Stimulated activated CD8-positive, alpha-beta memory T cell treated with anti-CD3 and anti-CD28 coated beads, Interleukin-12 subunit alpha, Interleukin-12 subunit beta, amount 100 ng/mL, for 24 hours (primary cell): ENCODE measurements at regions not wholly inside any gene's neighbourhood (a gene's known extent, or its start where the extent isn't known, plus 50 kb on each side); places are given as distances from the start of the nearest gene placed in this dataset.

Source experiments
- DNase-seq: peaks from one replicate; pipeline ENCODE4 v3.0.0-alpha.2; 2020; ENCODE audit errors: extremely low read depth

DNA sequence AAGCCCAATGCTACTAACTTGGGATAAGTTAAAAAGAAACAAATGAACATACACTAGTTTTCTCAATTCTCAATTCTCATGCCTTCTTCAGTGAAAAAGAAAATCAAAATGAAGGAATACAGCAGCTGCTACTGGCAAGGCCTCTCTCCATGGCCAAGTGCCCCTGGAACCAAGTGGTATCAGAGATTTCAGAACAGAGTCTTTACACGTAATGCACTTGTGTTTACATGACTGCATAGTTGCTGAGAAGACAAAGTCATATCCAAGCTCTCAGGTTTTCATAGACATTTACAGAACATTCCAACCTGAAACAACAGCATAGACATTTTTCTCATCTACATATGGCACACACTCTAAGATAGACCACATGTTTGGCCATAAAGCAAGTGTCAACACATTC, 789.9 kb downstream of the CBLN2 start:
- DNase-seq, result no peak

DNA sequence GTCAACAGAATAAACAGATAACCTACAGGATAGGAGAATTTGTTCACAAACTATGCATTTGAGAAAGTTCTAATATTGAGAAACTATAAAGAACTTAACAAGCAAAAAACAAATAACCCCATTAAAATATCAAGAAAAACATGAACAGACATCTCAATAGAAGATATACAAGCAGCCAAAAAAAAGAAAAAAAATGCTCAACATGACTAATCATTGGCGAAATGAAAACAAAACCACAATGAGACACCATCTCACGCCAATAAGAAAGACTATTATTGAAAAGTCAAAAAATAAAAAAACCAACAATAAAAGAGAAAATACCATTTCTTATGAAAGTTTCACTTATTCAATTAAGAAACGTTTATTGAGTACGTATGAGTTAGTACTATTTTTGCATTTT, 800.5 kb downstream of the CBLN2 start:
- DNase-seq, result no peak

DNA sequence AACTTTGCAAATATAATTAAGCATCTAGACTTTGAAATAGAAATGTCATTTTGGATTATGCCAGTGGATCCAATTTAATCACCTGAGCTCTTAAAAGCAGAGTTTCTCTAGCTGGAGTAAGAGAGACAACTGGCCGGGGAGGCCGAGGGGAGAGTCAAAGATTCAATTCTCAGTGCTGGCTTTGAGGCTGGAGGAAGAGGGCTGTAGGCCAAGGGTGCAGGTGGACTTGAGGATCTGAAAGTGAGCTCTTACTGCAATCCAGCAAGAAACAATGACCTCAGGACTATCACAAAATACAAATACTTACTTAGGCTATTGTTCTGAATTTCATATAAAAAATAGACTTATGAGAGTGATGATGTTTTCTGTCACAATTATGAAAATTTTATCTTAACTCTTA, 814.5 kb downstream of the CBLN2 start:
- no peak for DNase-seq

DNA sequence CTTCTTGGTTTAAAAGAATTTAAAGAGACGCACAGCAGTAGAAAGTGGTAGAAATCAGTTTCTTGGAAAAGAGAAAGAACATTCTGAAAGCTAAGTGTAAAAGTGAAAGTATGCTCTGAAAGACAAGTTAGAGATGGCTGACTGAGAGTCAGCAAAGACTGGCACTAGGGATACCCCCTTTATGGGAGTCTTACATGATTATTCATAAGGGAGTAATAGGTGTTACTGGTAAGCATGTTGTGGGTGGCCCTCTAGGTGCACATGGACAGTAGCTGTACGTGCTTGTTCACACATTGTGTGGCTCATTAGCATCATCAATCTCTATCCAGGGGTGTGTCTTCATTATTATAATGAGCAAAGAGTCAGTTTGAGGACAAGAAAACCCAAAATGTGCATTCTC, 816.2 kb downstream of the CBLN2 start:
- DNase-seq, result no peak

DNA sequence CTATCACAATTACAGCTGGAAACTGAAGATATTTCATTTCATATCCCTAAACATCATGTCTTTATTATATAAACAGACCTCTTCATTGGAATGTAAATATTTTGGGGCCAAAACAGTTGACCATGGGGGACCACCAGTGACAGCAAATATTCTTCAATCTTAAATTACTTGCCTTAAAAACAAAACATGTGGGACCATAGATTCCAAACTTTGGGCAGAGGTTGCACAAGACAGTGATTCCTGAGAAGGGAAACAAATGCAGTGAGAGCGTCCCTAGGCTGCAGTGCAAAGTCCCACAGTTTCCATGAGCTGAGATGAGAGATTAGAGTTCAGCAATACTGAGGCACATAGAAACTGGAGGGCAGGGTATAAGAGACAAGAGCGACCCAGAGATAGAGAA, 818.9 kb downstream of the CBLN2 start:
- DNase-seq, result no peak

DNA sequence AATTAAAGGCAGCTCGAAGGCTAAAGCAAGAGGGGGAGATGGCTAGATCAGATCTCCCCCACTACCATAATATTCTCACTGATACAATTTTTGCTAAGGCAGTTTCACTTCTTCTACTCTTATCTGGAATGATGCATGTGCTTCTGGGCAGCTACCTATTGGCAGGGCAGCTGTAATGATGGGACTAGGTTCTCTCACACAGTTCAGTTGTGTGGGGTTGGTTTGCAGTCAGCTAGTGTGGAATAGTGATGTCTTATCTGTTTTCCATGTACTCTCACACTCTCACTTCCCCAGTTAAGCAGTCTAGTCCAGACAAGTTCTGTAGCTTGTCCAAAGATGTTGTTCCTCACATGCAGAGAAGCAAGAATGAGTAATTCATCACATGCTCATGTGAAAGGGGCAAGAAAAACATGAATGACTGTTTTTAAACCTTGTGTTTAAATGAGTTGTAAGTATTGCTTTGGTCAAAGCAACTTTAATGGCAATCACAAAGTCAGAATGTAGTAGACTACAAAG, 836.1 kb downstream of the CBLN2 start:
- DNase-seq, result no peak

DNA sequence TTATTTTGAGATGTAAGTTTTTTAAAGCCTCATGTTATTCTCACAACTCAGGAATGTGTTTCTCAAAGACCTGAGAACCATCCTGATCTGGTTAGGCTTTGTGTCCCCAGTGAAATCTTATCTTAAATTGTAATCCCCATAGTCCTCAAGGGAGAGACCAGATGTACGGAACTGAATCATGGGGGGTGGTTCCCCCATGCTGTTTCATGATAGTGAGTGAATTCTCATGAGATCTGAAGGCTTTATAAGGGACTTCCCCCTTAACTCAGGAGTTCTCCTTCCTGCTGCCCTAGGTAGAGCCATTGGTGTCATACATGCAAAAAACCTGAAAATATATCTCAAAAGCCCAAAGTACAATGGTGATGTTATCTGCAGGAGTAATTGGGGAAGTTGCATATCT, 836.7 kb downstream of the CBLN2 start:
- DNase-seq, result no peak

DNA sequence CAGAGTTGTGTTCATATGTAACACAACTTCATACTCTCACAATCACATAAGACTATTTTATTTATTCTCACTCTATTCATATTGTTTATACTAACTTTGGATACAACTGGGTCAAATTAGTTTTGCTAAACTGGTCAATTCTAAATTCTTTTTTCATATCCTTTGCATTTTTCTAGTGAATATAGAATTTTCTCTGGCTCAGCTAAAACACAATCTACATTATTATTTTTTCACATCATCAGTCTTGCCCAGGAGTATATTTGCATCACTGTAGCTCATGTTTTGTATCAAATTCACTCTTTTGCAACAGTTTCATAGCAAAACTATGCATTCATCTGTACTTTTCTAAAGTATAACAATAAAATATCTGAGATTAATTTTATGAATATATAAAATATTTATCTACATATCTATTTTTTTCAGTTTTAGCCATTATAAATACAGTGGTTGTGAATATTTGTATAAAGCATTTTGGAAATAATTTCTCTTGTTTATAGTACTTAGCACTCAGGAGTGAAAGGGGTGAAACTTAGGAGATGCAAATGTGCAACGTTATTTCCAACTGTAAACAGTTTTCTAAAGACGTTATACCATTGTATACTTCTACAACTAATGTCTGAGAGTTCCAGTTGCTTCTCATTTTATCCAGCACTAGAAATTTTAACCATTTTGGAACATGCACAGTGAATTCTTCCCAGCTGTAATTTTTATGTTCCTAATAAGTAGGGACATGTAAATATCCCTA, 854.6 kb downstream of the CBLN2 start:
- no peak for DNase-seq

DNA sequence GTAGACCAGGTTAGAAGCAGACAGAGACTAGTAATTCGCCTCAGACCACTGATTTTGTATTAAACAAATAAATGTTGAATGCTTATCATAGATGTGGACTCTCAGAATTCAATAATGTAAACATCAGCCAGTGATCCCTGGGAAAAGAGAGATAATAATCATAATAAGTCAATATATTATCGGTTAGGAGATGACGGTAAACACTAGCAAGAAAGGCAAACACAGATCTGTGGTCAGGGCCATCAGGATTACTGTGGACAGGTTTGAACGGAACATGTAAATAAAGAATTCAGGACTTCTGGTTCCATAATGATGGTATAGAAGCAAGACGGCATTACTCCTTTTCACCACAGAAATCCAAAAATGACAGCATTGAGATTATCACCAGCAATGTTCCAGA, 861.6 kb downstream of the CBLN2 start:
- no peak for DNase-seq

DNA sequence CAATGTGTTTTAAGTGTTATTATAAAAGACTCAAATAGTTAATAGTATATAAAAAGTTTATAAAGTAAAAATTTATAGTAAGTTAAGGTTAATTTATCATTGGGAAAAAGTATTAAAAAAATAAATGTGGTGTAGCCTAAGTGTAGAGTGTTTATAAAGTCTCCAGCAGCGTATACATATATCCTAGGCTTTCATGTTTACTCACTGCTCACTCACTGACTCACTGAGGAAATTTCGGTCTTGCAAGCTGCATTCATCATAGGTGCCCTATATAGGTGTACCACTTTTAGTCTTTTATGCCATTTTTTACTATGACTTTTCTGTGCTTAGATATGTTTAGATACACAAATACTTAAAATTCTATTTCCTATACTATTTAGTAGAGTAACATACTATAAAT, 866.0 kb downstream of the CBLN2 start:
- DNase-seq, result no peak

DNA sequence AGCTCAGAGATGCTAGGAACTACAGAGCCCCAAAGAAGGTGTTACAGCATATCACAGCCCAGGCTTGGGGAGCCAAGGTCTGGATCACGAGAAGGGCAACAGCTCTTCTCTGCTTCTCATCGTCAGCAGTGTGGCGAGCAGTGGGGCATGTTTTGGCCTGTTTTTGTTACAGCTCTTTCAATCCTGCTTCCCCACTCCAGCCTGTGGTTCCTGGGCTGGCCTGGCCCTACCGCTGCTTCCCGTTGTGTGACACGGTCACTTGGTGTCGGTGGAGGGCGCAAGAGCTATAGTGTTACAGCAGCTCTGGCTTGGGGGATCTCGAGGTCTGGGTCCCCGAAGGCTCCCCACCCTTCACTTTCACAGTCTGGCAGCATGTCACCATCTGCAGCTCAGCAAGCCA, 870.2 kb downstream of the CBLN2 start:
- no peak for DNase-seq

DNA sequence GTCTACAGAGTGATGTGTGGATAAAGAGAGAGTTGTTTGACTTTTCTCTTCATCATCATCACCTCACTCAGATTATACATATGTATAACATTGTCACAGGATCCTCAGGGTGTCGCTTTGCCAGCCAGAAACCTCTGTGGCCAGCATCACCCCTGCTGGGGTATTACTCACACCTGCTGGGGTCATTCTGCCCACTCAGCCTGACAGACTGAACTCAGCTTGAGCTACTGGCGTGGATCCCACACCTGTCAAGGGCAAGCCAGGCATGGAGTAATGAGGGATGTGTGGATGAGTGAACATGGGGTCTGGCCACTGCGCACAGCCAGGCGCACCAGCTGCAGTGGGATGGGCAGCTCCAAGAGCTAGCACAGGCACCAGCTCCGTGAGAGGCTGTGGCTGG, 870.6 kb downstream of the CBLN2 start:
- DNase-seq, result no peak

DNA sequence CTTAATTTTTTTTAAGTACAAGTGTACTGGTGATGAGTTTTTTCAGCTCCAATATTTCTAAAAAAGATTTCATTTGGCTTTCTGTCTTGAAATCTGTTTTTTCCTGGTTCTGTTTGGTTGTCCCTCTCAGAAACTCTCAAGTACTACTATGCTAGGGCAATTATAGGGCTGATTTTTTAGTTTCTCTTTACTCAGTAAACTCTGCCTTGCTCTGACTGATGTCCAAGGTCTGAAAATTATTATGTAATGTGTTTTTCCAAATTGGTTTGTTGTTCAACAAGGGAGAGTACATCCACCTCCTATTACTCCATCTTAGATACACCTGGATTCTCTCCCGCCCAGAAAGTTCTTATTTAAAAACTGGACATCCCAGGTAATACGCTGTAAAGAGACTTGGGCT, 877.7 kb downstream of the CBLN2 start:
- DNase-seq, result no peak

DNA sequence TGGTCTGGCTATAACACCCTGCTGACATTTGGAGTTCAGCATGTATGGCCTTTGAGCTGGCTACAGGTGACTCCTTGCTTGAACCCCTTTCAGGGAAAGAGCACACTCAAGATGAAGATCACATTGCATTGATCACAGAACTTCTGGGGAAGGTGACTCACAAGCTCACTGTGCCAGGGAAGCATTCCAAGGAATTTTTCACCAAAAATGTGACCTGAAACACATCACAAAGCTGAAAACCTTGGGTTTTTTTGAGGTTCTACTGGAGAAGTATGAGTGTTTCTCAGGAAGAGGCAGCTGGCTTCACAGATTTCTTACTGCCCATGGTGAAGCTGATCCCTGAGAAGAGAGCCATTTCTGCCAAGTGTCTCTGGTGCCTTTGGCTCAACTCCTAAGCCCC, 879.0 kb downstream of the CBLN2 start:
- no peak for DNase-seq

DNA sequence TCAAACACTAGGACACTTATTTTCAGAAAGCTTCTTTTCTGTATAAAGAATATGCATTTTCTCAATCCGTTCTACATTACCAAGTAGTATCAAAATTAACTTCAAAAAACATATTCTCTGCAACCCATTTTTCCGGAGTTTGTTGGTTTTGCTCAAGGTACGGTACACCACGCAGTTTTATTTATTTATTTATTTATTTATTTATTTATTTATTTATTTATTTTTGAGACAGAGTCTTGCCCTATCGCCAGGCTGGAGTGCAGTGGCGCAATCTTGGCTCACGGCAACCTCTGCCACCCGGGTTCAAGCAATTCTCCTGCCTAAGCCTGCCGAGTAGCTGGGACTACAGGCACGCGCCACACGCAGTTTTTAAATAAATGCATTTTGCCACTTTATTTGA, 900.3 kb downstream of the CBLN2 start:
- no peak for DNase-seq

DNA sequence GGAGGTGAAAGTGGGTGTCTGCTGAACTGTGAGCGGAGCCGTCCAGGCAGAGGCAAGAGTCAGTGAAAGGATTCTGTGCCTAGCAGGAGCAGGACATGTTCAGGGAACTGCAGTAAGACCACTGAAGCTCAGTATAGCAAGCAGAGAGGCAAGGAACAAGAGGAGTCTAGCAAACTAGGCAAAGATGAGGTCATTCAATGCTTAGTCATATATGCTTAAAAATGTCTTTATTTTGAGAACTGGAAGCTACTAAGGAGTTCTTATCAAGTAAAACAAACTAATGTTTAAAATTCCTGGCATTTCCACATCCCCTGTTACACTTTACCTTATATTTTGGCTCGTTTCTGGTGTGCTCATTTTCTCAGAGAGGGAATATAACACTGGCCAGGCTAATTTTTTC, 913.4 kb downstream of the CBLN2 start:
- no peak for DNase-seq

DNA sequence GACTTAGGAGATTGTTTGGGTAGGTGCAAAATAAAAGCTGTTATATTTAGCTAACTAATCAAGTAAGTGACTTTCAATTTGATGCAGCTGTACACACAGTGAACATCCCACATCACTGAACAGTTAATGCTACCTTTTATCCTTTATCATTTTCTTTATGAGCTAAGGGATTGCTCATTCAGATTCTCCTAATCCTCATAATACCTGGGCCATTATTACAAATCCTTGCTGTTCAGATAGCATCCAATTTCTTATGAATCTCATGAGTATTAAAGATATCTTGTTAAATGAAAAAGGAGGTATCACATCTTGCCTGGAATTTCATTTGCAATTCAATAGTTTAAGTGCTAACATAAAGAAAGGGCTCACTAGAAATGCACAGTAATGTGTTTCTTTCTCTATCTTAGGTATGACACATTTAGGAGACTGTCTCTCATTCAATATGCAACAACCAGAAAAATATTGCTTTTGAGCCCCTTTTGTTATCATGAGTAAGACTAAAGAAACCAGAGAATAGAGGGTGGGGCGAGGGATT, 918.5 kb downstream of the CBLN2 start:
- no peak for DNase-seq

DNA sequence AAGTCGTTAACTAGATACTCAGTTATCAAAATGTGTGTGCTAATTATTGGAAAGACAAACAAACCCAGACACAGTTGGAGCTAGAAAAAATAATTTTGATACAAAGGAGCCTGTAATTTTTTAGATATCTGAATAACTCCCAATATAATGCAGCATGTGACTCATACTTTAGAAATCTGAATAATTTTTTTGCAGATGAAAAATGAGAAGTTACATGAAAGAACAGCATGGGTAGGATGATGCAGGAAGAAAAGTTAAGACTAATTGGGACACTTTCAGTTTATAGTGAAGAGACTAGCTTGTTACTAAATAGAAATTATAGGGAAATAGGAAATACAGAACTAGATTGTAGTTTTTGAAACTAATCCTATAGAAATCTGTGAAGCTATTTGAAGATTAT, 945.8 kb downstream of the CBLN2 start:
- no peak for DNase-seq

DNA sequence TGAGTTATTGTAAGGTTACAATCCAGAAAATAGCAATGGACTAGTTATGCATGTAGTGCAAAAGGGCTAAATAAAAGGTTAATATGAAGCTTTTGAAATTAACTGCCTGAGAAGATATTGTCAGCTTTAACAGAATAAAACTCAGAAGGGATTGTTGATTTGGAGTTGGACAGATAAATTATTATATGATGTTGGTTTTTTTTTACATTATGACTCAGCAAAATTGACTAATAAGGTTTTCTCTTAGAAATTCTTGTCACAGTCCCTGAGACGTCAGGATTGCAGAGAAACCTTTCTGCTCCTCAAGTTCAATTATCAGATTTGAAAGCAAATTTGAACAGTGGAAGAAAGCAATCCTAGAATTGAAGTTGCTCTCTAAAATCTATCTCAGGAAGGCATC, 946.9 kb downstream of the CBLN2 start:
- no peak for DNase-seq

DNA sequence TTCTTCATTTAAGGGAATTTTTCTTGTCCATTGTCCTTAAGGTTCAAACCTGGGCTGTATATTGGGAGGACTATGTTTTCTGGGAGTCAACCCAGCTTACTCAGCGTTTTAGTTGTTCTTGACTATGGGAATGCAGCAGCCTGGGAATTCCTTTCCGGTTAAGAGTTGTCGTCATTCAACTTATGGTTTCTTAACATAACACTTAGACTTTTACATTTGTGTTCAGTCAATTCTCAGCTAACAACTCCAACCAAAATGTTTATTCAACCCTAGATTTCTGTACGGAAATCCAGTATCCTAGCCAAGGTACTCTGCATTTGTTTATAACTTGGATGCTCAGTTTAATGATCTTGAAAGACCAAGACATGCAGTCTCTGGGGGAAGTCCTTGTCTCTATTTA, 960.9 kb downstream of the CBLN2 start:
- DNase-seq, result no peak

DNA sequence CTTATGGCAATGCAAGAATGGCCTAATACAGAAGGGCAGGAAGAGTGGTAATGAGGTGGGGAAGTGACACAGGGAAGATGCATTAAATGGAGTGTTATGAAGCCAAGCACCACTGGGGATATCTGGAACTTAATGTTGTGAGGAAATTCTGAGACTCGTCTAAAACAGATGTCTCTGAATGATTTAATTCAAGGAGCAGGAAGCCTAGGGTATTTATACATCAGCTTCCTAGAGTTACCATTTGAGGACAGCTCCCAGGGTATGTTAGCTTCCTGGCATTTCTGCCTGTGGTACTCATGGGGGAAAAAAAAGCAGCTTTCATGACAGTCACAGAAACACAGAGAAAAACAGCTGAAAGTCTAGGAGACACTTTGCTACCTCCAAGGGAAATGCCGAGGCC, 989.5 kb downstream of the CBLN2 start:
- DNase-seq, result no peak

DNA sequence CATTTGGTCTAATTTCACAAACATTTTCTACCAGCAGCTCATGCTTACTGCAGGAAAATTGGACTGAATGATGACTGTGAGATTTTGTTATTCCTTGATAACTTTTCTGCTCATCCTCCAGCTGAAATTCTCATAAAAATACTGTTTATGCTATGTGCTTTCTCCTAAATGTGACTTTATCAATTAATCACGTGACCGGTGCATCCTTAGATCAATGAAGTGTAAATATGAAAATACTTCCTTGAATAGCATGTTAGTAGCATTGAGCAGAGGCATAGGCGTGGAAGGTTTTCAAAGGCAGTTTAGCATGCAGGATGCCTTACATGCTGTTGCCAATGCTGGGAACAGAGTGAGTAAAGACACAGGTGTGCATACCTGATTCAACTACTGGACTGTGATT, 1002.5 kb downstream of the CBLN2 start:
- no peak for DNase-seq

DNA sequence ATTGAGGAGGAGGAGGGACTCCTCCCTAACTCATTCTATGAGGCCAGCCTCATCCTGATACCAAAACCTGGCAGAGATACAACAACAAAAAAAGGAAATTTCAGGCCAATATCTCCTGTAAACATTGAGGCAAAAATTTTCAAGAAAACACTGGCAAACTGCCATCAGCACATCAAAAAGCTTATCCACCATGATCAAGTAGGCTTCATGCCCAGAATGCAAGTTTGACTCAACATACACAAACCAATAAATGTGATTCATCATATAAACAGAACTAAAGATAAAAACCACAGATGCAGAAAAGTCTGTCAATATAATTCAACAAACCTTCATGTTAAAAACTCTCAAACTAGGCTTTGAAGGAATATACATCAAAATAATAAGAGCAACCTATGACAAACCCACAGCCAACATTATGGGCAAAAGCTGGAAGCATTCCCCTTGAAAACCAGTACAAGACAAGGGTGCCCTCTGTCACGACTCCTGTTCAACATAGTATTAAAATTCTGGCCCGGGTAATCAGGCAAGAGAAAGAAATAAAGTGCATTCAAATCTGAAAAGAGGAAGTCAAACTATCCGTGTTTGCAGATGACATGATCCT, 1014.3 kb downstream of the CBLN2 start:
- DNase-seq, result no peak
